AG04450 (cell line): ENCODE measurements at regions not wholly inside any gene's neighbourhood (a gene's known extent, or its start where the extent isn't known, plus 50 kb on each side); places are given as distances from the start of the nearest gene placed in this dataset.
"Not testable (repeated sequence)": the region's sequence is repeated elsewhere in the genome, so short reads cannot be mapped to it uniquely, and the experiment has no call there.

Experiments
- CTCF ChIA-PET: fragments of 300-600, 350-600 bp; formaldehyde crosslinking; extraction: SDS; loops from one replicate; lab custom pipeline; 2022; ENCODE audit warnings: antibody characterized with exemption, inconsistent platforms; lab: Charles Lee
- POLR2A ChIA-PET: fragments of 350-600 bp; formaldehyde crosslinking; extraction: SDS; loops from one replicate; lab custom pipeline; 2021; ENCODE audit warnings: antibody characterized with exemption, inconsistent platforms; lab: Yijun Ruan, JAX
- DNase-seq: peaks from one replicate; pipeline ENCODE4 v3.0.0-alpha.2; 2011; ENCODE audit warnings: low read depth, low spot score
- H3K27ac ChIP-seq: one replicate; pipeline ENCODE4 v1.5.1; 2012; ENCODE audit warnings: low read depth, low read length, control low read depth
- H3K27me3 ChIP-seq: one replicate; pipeline ENCODE4 v1.6.0; 2012; ENCODE audit warnings: low read length; ENCODE audit not compliant: control insufficient read depth, insufficient read depth
- H3K4me3 ChIP-seq: 2 replicates; pipeline ENCODE4 v1.5.1; 2011; ENCODE audit warnings: mild to moderate bottlenecking, low read depth, low read length, control low read depth
- H3K9me3 ChIP-seq: 2 replicates; pipeline ENCODE4 v1.5.1; 2012; ENCODE audit warnings: low read length; ENCODE audit not compliant: control insufficient read depth, insufficient read depth
- TF ChIP-seq, protein P1 (sequence below): IDR thresholded peaks from 2 replicates; pipeline ENCODE4 v1.5.1; 2011; ENCODE audit warnings: low read depth, low read length, control low read depth, inconsistent platforms

DNA sequence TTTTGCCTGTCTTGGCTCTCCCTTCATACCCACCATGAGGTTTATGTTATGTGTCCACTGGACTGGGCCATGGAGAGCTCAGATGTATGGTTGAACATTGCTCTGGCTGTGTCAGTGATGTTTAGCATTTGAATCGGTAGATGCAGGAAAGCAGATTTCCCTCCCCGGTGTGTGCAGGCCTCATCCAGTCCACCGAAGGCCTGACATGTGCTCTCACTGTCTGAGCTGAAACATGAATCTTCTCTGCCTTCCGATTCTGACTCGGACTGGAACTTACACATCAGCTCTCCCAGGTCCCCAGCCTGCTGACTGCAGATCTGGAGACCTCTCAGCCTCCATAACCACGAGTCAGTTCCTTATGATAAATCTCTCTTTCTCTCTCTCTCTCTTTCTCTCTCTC lies 72.4 kb upstream of the SLC66A3 start:
- CTCF ChIA-PET: no interaction called here
- no peak overlapping the region for H3K27ac ChIP-seq

DNA sequence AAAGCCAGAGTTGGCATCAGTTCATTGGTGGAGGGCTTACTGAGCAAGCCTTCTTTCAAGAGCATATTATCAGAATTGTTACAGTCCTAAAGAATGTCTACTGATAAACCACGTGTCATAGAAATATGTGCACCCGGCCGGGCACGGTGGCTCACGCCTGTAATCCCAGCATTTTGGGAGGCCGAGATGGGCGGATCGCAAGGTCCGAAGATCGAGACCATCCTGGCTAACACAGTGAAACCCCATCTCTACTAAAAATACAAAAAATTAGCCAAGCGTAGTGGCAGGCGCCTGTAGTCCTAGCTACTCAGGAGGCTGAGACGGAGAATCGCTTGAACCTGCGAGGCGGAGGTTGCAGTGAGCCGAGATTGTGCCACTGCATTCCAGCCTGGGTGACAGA lies 66.4 kb upstream of the SLC66A3 start:
- POLR2A ChIA-PET, H3K4me3 ChIP-seq, H3K27ac ChIP-seq, H3K9me3 ChIP-seq, H3K27me3 ChIP-seq, DNase-seq: not testable (repeated sequence)
- CTCF ChIA-PET: interaction anchor here (1.5 kb wide), 1 partner anchor 36 kb away, joined by 4 read pairs; no protein-coding TSS in a partner anchor

More for the DNA sequence above, 72.4 kb upstream of the SLC66A3 start:
- no peak overlapping the region for H3K4me3 ChIP-seq
- no peak for DNase-seq
- H3K27me3 ChIP-seq: no peaks in the 10 kb centered on the region
- H3K9me3 ChIP-seq: no peaks in the 10 kb centered on the region
- POLR2A ChIA-PET: no interaction called here
- TF ChIP-seq, protein P1, sequence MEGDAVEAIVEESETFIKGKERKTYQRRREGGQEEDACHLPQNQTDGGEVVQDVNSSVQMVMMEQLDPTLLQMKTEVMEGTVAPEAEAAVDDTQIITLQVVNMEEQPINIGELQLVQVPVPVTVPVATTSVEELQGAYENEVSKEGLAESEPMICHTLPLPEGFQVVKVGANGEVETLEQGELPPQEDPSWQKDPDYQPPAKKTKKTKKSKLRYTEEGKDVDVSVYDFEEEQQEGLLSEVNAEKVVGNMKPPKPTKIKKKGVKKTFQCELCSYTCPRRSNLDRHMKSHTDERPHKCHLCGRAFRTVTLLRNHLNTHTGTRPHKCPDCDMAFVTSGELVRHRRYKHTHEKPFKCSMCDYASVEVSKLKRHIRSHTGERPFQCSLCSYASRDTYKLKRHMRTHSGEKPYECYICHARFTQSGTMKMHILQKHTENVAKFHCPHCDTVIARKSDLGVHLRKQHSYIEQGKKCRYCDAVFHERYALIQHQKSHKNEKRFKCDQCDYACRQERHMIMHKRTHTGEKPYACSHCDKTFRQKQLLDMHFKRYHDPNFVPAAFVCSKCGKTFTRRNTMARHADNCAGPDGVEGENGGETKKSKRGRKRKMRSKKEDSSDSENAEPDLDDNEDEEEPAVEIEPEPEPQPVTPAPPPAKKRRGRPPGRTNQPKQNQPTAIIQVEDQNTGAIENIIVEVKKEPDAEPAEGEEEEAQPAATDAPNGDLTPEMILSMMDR: no peak

DNA sequence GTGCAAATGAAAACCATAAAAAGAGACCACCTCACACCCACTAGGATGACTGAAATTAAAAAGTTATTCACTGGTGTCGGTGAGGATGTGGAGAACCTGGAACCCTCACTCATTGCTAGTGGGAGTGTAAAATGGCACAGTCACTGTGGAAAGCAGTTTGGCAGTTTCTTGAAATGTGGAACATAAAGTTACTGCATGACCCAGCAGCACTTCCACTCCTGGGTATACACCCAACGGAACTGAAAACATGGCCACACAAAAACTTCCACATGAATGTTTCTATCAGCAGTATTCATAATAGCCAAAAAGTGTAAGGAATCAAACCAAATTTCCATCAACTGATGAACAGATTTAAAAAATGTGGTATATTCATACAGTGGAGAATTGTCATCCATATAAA lies 65.1 kb upstream of the SLC66A3 start:
- DNase-seq: no peak
- Histone ChIP-seq H3K27me3 (no peaks in the 10 kb centered on the region), H3K9me3 (no peaks in the 10 kb centered on the region), H3K27ac (no peak overlapping the region), H3K4me3 (no peak overlapping the region)
- POLR2A ChIA-PET: no interaction called here
- CTCF ChIA-PET: no interaction called here
- TF ChIP-seq, protein P1: no peak

DNA sequence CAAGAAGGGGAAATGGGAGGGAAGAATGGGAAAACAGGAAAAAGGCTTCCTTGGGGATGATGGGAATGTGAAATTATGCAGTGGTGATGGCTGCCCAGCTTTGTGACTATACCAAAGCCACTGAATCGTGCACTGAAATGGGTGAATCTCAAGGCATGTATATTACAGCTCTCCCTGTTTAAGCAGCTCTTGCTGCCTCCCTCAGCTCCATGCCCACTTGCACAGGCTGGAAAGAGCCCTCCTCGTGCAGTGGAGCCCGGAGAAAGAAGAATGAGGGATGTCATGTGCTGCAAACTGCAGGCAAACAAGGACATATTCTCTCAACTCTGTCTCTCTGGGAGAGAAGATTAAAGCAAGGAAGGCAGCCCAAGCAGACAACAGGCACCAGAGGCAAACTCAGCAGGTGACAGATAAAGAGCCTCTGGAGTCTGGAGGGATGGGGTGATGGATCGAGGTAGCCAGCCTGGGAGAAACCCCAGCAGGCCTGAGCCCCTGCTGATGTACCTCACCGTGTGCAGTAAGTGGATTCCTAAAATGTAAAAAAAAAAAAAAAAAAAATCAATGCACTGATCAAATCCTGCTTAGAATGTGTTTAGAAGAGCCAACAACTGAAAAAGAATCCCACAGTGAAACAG lies 62.4 kb upstream of the SLC66A3 start:
- DNase-seq: no peak
- no peaks in the 10 kb centered on the region for H3K9me3 ChIP-seq
- ChIA-PET POLR2A (no interaction called here), CTCF (interaction anchor here (0.7 kb wide), 1 partner anchor 15 kb away, joined by 3 read pairs; no protein-coding TSS in a partner anchor)
- H3K4me3 ChIP-seq: no peak overlapping the region
- H3K27me3 ChIP-seq: no peaks in the 10 kb centered on the region
- H3K27ac ChIP-seq: no peak overlapping the region
- TF ChIP-seq, protein P1: no peak

DNA sequence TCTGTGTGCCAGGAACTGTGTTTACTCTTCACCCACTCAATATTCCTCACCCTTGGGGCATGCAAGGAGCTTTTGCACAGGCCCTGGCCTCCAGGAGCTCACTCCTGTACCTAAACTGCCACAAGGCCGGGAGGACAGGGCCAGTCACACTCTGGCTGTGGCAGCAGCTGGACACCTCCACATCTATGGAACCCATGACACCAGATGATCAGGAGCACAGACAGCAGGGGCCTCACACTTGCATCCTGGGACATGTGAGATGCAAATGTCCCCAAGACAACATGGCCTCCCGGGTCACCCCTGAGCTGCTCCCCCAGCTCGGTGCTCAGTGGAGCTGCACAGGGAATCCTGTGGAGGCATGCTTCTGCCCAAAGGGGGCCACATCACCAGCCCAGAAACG lies 61.8 kb upstream of the SLC66A3 start:
- CTCF ChIA-PET: interaction anchor here (0.7 kb wide), 1 partner anchor 15 kb away, joined by 3 read pairs; no protein-coding TSS in a partner anchor
- no peak for DNase-seq
- Histone ChIP-seq H3K27me3 (no peaks in the 10 kb centered on the region), H3K4me3 (no peak overlapping the region), H3K27ac (no peak overlapping the region), H3K9me3 (no peaks in the 10 kb centered on the region)
- TF ChIP-seq, protein P1: no peak
- POLR2A ChIA-PET: no interaction called here
